Calu3 (cell line): ENCODE measurements at regions not wholly inside any gene's neighbourhood (a gene's known extent, or its start where the extent isn't known, plus 50 kb on each side); places are given as distances from the start of the nearest gene placed in this dataset.

Experiments
- BruUV-seq: library from RNA; stranded (reverse); fragments of 400-500 nt; replicated peaks from 2 replicates; lab custom pipeline; 2021; lab: Mats Ljungman, UMichigan
- CTCF ChIA-PET: fragments of 300-600 bp; sonication (Branson Sonifier 250); formaldehyde crosslinking; loops from one replicate; lab custom pipeline; 2022; ENCODE audit warnings: antibody characterized with exemption; lab: Charles Lee
- DNase-seq: peaks from one replicate; pipeline ENCODE4 v3.0.0; 2022
- H3K27ac Mint-ChIP-seq: one replicate; pipeline ENCODE4 v1.8.0; 2022; ENCODE audit warnings: mixed read lengths; ENCODE audit not compliant: unreplicated experiment
- H3K27me3 Mint-ChIP-seq: one replicate; pipeline ENCODE4 v1.8.0; 2022; ENCODE audit warnings: mixed read lengths; ENCODE audit not compliant: unreplicated experiment
- H3K36me3 Mint-ChIP-seq: one replicate; pipeline ENCODE4 v1.8.0; 2022; ENCODE audit warnings: mild to moderate bottlenecking, moderate library complexity, mixed read lengths; ENCODE audit not compliant: insufficient read depth, unreplicated experiment
- H3K4me1 Mint-ChIP-seq: one replicate; pipeline ENCODE4 v1.8.0; 2022; ENCODE audit warnings: mild to moderate bottlenecking, low read depth, mixed read lengths; ENCODE audit not compliant: unreplicated experiment
- H3K4me3 Mint-ChIP-seq: one replicate; pipeline ENCODE4 v1.8.0; 2022; ENCODE audit warnings: mild to moderate bottlenecking, low read depth, moderate library complexity, mixed read lengths; ENCODE audit not compliant: unreplicated experiment
- H3K9me3 Mint-ChIP-seq: one replicate; pipeline ENCODE4 v1.8.0; 2022; ENCODE audit warnings: low read depth, mixed read lengths; ENCODE audit not compliant: unreplicated experiment
- intact Hi-C: fragments of 100-400 bp; cut with micrococcal nuclease; formaldehyde crosslinking; loops from one replicate; pipeline ENCODE4 v1.10.0; 2022; ENCODE audit not compliant: unreplicated experiment
- TF ChIP-seq, protein P1 (sequence below): fragments of 200-600 bp; IDR thresholded peaks from one replicate; pipeline ENCODE4 v1.8.0; 2022; ENCODE audit warnings: antibody characterized with exemption; ENCODE audit not compliant: unreplicated experiment

DNA sequence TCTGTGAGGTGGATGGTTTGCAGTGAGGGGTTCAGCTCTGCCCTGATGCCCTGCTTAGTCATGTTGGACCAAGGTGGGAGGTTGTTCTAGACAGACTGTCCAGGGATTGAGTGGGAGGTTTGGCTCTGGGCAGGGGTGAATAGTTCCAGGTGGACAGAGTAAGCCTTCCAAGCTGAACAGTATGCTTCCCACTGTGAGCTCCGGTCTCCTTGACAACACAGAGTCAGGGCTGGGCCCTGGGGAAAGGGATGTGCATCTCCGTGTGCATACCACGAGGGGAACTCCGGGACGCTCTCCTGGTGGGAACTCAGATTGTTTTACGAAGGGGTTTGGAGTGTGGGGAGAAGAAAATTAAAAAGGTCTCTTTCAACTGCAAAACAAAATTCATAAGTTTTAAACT lies 174.7 kb downstream of the DHX35 start:
- DNase-seq: no peak
- BruUV-seq: no TSS peak
- Mint-ChIP-seq H3K9me3 (no peaks in the 10 kb centered on the region), H3K27me3 (peaks cover 96% of the 10 kb centered on the region), H3K27ac (no peak overlapping the region), H3K4me1 (no peaks in the 10 kb centered on the region), H3K36me3 (no peaks in the 10 kb centered on the region), H3K4me3 (no peak overlapping the region)
- CTCF ChIA-PET: no interaction called here
- TF ChIP-seq, protein P1, sequence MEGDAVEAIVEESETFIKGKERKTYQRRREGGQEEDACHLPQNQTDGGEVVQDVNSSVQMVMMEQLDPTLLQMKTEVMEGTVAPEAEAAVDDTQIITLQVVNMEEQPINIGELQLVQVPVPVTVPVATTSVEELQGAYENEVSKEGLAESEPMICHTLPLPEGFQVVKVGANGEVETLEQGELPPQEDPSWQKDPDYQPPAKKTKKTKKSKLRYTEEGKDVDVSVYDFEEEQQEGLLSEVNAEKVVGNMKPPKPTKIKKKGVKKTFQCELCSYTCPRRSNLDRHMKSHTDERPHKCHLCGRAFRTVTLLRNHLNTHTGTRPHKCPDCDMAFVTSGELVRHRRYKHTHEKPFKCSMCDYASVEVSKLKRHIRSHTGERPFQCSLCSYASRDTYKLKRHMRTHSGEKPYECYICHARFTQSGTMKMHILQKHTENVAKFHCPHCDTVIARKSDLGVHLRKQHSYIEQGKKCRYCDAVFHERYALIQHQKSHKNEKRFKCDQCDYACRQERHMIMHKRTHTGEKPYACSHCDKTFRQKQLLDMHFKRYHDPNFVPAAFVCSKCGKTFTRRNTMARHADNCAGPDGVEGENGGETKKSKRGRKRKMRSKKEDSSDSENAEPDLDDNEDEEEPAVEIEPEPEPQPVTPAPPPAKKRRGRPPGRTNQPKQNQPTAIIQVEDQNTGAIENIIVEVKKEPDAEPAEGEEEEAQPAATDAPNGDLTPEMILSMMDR: no peak
- intact Hi-C loops: no loop called here

DNA sequence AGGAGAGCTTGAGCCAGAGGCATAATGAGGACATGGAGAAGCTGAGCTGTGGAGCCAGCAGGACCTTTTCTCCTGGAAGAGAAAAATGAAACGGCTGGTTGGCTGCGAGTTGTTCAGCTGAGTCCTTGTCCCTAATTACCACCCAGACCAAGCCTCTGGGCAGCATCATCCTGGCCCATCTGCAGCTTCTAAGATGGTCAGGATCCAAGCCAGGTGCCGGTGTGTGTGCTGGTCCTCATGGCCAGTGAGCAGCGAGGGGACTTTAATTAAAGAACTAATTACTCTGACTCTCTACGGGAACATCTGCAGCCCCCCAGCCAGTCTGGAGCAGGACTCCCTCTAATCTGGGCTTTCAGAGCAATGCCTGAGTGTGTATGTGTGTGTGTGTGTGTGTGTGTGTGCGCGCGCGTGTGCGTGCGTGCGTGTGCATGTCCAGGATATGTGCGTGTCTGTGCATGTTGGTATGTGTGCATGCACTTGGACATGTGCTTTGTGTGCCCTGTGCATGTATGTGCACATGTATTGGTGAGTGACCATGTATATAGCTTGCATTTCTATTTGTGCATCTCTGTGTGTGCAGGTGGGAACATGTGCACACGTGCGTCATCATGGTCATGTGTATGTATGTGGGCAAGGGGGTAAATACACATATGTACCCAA lies 173.9 kb downstream of the DHX35 start:
- H3K27me3 Mint-ChIP-seq: peaks cover 96% of the 10 kb centered on the region
- no peaks in the 10 kb centered on the region for H3K9me3 Mint-ChIP-seq
- H3K36me3 Mint-ChIP-seq: no peaks in the 10 kb centered on the region
- no peaks in the 10 kb centered on the region for H3K4me1 Mint-ChIP-seq
- DNase-seq: no peak
- TF ChIP-seq, protein P1: no peak
- no peak overlapping the region for H3K4me3 Mint-ChIP-seq
- BruUV-seq: no TSS peak
- intact Hi-C loops: no loop called here
- H3K27ac Mint-ChIP-seq: no peak overlapping the region
- CTCF ChIA-PET: interaction anchor here (0.7 kb wide), 1 partner anchor 24 kb away, joined by 4 read pairs; no protein-coding TSS in a partner anchor

DNA sequence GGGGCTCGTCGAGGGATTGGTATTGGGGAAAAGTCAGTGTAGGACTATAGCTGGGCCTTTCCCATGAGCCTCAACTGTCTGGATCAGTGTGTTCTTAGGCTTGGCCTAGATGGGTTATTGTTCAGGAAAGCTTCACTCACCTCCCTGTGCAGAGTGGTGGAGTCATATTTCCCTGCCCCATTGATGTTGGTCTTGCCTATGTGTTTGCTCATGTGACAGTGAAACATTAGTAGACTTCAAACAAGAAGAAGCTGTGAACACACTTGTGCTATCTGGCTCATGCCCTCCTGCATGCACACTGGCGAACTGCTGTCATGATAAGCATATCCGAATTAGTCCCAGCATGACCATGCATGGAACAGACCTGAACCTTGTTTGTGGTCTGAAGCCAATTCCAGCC lies 171.1 kb downstream of the DHX35 start:
- no peak for DNase-seq
- Mint-ChIP-seq H3K4me1 (no peaks in the 10 kb centered on the region), H3K27me3 (peaks cover 96% of the 10 kb centered on the region), H3K9me3 (no peaks in the 10 kb centered on the region), H3K36me3 (no peaks in the 10 kb centered on the region), H3K27ac (no peak overlapping the region), H3K4me3 (no peak overlapping the region)
- TF ChIP-seq, protein P1: no peak
- intact Hi-C loops: no loop called here
- BruUV-seq: no TSS peak
- CTCF ChIA-PET: no interaction called here

DNA sequence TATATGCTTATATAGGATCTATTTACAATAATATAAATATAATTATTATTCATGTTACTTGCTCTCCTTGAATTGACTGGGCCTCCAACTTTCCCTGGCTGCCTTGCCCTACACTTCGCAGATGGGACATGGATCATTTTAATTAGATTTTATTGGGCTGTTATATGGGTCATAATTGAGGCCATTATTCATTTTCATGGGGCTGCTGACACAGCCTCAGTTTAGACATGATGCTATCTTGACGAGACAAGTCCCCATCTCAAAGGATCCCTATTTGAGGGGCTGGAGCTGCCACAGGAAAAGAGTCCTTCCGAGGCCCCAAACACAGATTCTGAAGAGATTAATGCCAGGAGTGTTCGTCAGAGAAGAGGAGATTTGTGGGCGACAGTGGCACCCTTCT lies 170.4 kb downstream of the DHX35 start:
- Mint-ChIP-seq H3K9me3 (no peaks in the 10 kb centered on the region), H3K4me3 (no peak overlapping the region), H3K36me3 (no peaks in the 10 kb centered on the region), H3K27ac (no peak overlapping the region), H3K4me1 (no peaks in the 10 kb centered on the region), H3K27me3 (peaks cover 96% of the 10 kb centered on the region)
- no peak for DNase-seq
- CTCF ChIA-PET: no interaction called here
- BruUV-seq: no TSS peak
- TF ChIP-seq, protein P1: no peak
- intact Hi-C loops: no loop called here
